Colonic mucosa (tissue), 4 donors: ENCODE measurements at regions not wholly inside any gene's neighbourhood (a gene's known extent, or its start where the extent isn't known, plus 50 kb on each side); places are given as distances from the start of the nearest gene placed in this dataset.

Source experiments
- DNase-seq: peaks from one replicate; pipeline ENCODE4 v3.0.0-alpha.2; 2020
- H3K27ac ChIP-seq: fragments of 200-600 bp; one replicate; pipeline ENCODE4 v1.8.0; 2021
- H3K27me3 ChIP-seq: fragments of 200-600 bp; one replicate; pipeline ENCODE4 v1.8.0; 2021
- H3K36me3 ChIP-seq: fragments of 200-600 bp; one replicate; pipeline ENCODE4 v1.8.0; 2021
- H3K4me1 ChIP-seq: fragments of 200-600 bp; one replicate; pipeline ENCODE4 v1.8.0; 2021; ENCODE audit warnings: mild to moderate bottlenecking
- H3K4me3 ChIP-seq: fragments of 200-600 bp; one replicate; pipeline ENCODE4 v1.8.0; 2021
- H3K9ac ChIP-seq, 2 donors: one replicate each; pipeline ENCODE4 v1.7.0; 2013; ENCODE audit warnings: control low read depth in 2 of 2, low read depth in 2 of 2, low read length in 2 of 2
- H3K9me3 ChIP-seq: fragments of 200-600 bp; one replicate; pipeline ENCODE4 v1.8.0; 2021
- CTCF ChIP-seq: fragments of 200-600 bp; IDR thresholded peaks from one replicate; pipeline ENCODE4 v1.8.0; 2022; ENCODE audit warnings: antibody characterized with exemption, mild to moderate bottlenecking
- intact Hi-C: fragments of 100-400 bp; cut with DNase I; formaldehyde crosslinking; loops from one replicate; pipeline ENCODE4 v1.14.1; 2022
- donor health status: healthy.
- donor health status: DM: no; HTN: no; CAD: no.
- donor health status: DM: no; HTN: no; CAD: no.

DNA sequence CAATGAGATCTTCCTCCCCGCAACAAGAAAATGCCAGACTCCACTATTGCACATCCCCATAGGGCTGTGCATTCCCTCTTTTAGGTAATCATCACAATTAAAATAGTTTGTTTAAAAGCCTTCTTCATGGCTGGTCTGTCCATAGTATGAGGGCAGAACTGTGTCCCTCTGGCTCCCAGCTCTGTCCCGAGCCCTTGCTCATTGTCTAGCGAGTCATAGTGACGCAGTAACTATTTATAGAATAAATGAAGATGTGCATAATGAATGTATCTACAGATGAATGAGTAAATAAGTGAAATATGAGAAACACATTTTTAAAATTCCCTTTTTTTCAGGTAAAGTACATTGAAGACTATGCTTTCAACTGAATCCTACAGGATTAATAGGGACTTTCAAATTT is 128.4 kb upstream of the TMC3 start:
- no peak overlapping the region for H3K27ac ChIP-seq
- no peaks in the 10 kb centered on the region for H3K9me3 ChIP-seq
- H3K36me3 ChIP-seq = no peaks in the 10 kb centered on the region
- H3K9ac ChIP-seq = no peak overlapping the region
- no peak for DNase-seq
- intact Hi-C loops = no loop called here
- H3K27me3 ChIP-seq = no peaks in the 10 kb centered on the region
- TF ChIP-seq CTCF = no peak
- H3K4me3 ChIP-seq = no peak overlapping the region
- H3K4me1 ChIP-seq = no peaks in the 10 kb centered on the region

DNA sequence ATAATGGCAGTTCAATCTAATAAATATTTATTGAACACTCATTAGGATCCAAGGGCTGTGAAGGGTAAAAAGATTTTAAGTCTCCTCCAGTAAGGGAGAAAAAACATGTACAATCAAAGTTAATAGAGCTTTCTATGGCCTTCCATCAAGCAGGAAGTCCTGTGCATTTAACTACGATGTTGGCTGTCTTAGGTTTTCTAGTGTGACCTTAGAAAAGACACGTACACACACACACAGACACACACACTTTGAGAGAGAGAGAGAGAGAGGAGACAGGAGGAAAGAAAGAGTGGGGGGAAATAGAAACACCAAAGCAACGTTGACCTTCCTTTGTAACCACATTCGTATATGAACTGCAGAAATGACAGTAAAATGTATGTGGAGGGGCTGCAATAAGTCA is 126.1 kb upstream of the TMC3 start:
- no peak overlapping the region for H3K4me3 ChIP-seq
- intact Hi-C loops = no loop called here
- DNase-seq = no peak
- H3K27me3 ChIP-seq = no peaks in the 10 kb centered on the region
- H3K9ac ChIP-seq = no peak overlapping the region
- no peaks in the 10 kb centered on the region for H3K4me1 ChIP-seq
- H3K9me3 ChIP-seq = no peaks in the 10 kb centered on the region
- no peak for TF ChIP-seq CTCF
- no peaks in the 10 kb centered on the region for H3K36me3 ChIP-seq
- no peak overlapping the region for H3K27ac ChIP-seq

- Histone ChIP-seq H3K4me1 (no peaks in the 10 kb centered on the region), H3K27me3 (no peaks in the 10 kb centered on the region), H3K9me3 (no peaks in the 10 kb centered on the region), H3K4me3 (no peak overlapping the region), H3K9ac (no peak overlapping the region), H3K27ac (no peak overlapping the region), H3K36me3 (no peaks in the 10 kb centered on the region)
- no peak for TF ChIP-seq CTCF
- intact Hi-C loops = no loop called here
- no peak for DNase-seq
Measured at GRCh38 chr15:81498294-81498693, 124.3 kb upstream of the TMC3 start.

GRCh38 chr15:81497238-81497637 is 123.2 kb upstream of the TMC3 start:
- intact Hi-C loops = no loop called here
- Histone ChIP-seq H3K27ac (no peak overlapping the region), H3K9me3 (no peaks in the 10 kb centered on the region), H3K4me1 (no peaks in the 10 kb centered on the region), H3K4me3 (no peak overlapping the region), H3K36me3 (no peaks in the 10 kb centered on the region), H3K27me3 (no peaks in the 10 kb centered on the region), H3K9ac (no peak overlapping the region)
- no peak for DNase-seq
- no peak for TF ChIP-seq CTCF

- Histone ChIP-seq H3K27ac (no peak overlapping the region), H3K9me3 (no peaks in the 10 kb centered on the region), H3K9ac (no peak overlapping the region), H3K4me1 (no peaks in the 10 kb centered on the region), H3K27me3 (no peaks in the 10 kb centered on the region), H3K36me3 (no peaks in the 10 kb centered on the region), H3K4me3 (no peak overlapping the region)
- intact Hi-C loops = no loop called here
- TF ChIP-seq CTCF = no peak
- no peak for DNase-seq
Measured at GRCh38 chr15:81495780-81496467, 121.9 kb upstream of the TMC3 start.
